Esophagus squamous epithelium (tissue), 5 donors: ENCODE measurements at regions not wholly inside any gene's neighbourhood (a gene's known extent, or its start where the extent isn't known, plus 50 kb on each side); places are given as distances from the start of the nearest gene placed in this dataset.
"Not testable (repeated sequence)": the region's sequence is repeated elsewhere in the genome, so short reads cannot be mapped to it uniquely, and the experiment has no call there.

Source experiments
- DNase-seq: peaks from one replicate; lab custom pipeline; 2025; lab: John Stamatoyannopoulos, UW
- H3K27ac ChIP-seq, 4 donors: fragments of 200-600 bp; sonication (generic); one replicate each; pipeline ENCODE4 v1.5.1; 2016 to 2019; ENCODE audit warnings: mild to moderate bottlenecking in 1 of 4
- H3K27me3 ChIP-seq, 4 donors: fragments of 200-600 bp; sonication (generic); 1 replicate in 3 of 4; 2 replicates in 1 of 4; pipeline versions ENCODE4 v1.5.1 to v1.6.0; 2017 to 2021; ENCODE audit warnings: antibody characterized with exemption in 1 of 4
- H3K36me3 ChIP-seq, 3 donors: fragments of 200-600 bp; sonication (generic); one replicate each; pipeline ENCODE4 v1.5.1; 2016 to 2019
- H3K4me1 ChIP-seq, 3 donors: fragments of 200-600 bp; sonication (generic); one replicate each; pipeline ENCODE4 v1.5.1; 2017 to 2019
- H3K4me3 ChIP-seq, 4 donors: fragments of 200-600 bp; sonication (generic); 1 replicate in 3 of 4; 2 replicates in 1 of 4; pipeline ENCODE4 v1.5.1; 2016 to 2019; ENCODE audit warnings: mild to moderate bottlenecking in 2 of 4, moderate library complexity in 1 of 4
- H3K9me3 ChIP-seq, 3 donors: fragments of 200-600 bp; sonication (generic); one replicate each; pipeline ENCODE4 v1.5.1; 2016 to 2019
- CTCF ChIP-seq, 6 experiments: fragments of 450-650 bp in 4 of 6; fragments of 200-600 bp in 2 of 6; sonication (generic) in 2 of 6; IDR thresholded peaks; one replicate each; pipeline ENCODE4 v1.5.1; 2016 to 2019; ENCODE audit warnings: antibody characterized with exemption in 6 of 6, mild to moderate bottlenecking in 4 of 6, moderate library complexity in 4 of 6
- POLR2A ChIP-seq, 4 donors: fragments of 450-650 bp; IDR thresholded peaks; one replicate each; pipeline ENCODE4 v1.6.1; 2017; ENCODE audit warnings: antibody characterized with exemption in 4 of 4, mild to moderate bottlenecking in 4 of 4, moderate library complexity in 3 of 4
- WGBS, 2 donors: methylation state at CpG; one replicate each; pipeline ENCODE4 v1.1.5; 2018; 5-methylcytosine and 5-hydroxymethylcytosine counted together
- intact Hi-C: fragments of 100-400 bp; cut with DNase I; formaldehyde crosslinking; loops from one replicate; pipeline ENCODE4 v1.15.0; 2022
- donor health status: DM: yes; HTN: yes; CAD: no.

- H3K27me3 ChIP-seq, result no peaks in the 10 kb centered on the region
- no peak overlapping the region for H3K4me3 ChIP-seq
- 83% methylated on average over 7 of the region's 7 CpGs; no CpG with 5 or more reads in 1 of the 2 donors for WGBS, 2 donors
- no peak overlapping the region for H3K27ac ChIP-seq
- intact Hi-C loops, result no loop called here
- TF ChIP-seq CTCF (IDR thresholded peaks at IDR 0.05) (no peak), POLR2A (IDR thresholded peaks at IDR 0.05) (no peak)
- DNase-seq, result no peak
- peaks cover 0 to 5% (median 0%) of the 10 kb centered on the region in 3 donors for H3K9me3 ChIP-seq
- H3K4me1 ChIP-seq, result peaks cover 0 to 5% (median 0%) of the 10 kb centered on the region in 3 donors
- no peaks in the 10 kb centered on the region for H3K36me3 ChIP-seq
These were observed 125.7 kb downstream of the COPRS start for GRCh38 chr17:31733326-31733725.

- H3K9me3 ChIP-seq, intact Hi-C loops, H3K27me3 ChIP-seq, H3K27ac ChIP-seq, H3K4me1 ChIP-seq, DNase-seq, H3K4me3 ChIP-seq, H3K36me3 ChIP-seq: not testable (repeated sequence)
- WGBS, 2 donors, result 89 to 98% methylated on average over 5 of the region's 5 CpGs
These were observed 127.4 kb downstream of the COPRS start for GRCh38 chr17:31731585-31732154.

- intact Hi-C loops, result no loop called here
- H3K27ac ChIP-seq, result no peak overlapping the region
- no peaks in the 10 kb centered on the region for H3K27me3 ChIP-seq
- H3K4me1 ChIP-seq, result peaks cover 0 to under 1% (median 0%) of the 10 kb centered on the region in 3 donors
- H3K4me3 ChIP-seq, result no peak overlapping the region
- DNase-seq, result no peak
- 71% methylated on average over 2 of the region's 3 CpGs; no CpG with 5 or more reads in 1 of the 2 donors for WGBS, 2 donors
- H3K36me3 ChIP-seq, result no peaks in the 10 kb centered on the region
- peaks cover 0 to 5% (median 0%) of the 10 kb centered on the region in 3 donors for H3K9me3 ChIP-seq
- TF ChIP-seq CTCF (IDR thresholded peaks at IDR 0.05) (no peak), POLR2A (IDR thresholded peaks at IDR 0.05) (no peak)
These were observed 127.9 kb downstream of the COPRS start for GRCh38 chr17:31731118-31731517.

GRCh38 chr17:31726980-31727427, 132.0 kb downstream of the COPRS start:
- no peak overlapping the region for H3K27ac ChIP-seq
- peaks cover 0 to 5% (median 0%) of the 10 kb centered on the region in 3 donors for H3K9me3 ChIP-seq
- no peak for DNase-seq
- peaks cover 0 to 2% (median 0%) of the 10 kb centered on the region in 3 donors for H3K4me1 ChIP-seq
- 53 to 54% methylated on average over 4 of the region's 4 CpGs for WGBS, 2 donors
- H3K4me3 ChIP-seq, result no peak overlapping the region
- H3K27me3 ChIP-seq, result no peaks in the 10 kb centered on the region
- intact Hi-C loops, result no loop called here
- H3K36me3 ChIP-seq, result no peaks in the 10 kb centered on the region
- TF ChIP-seq CTCF (IDR thresholded peaks at IDR 0.05) (no peak), POLR2A (IDR thresholded peaks at IDR 0.05) (no peak)

- no peak overlapping the region for H3K27ac ChIP-seq
- intact Hi-C loops, result no loop called here
- no peaks in the 10 kb centered on the region for H3K9me3 ChIP-seq
- 65 to 81% methylated on average over 2 to 4 of the region's 8 CpGs for WGBS, 2 donors
- H3K27me3 ChIP-seq, result no peaks in the 10 kb centered on the region
- no peaks in the 10 kb centered on the region for H3K36me3 ChIP-seq
- no peak for DNase-seq
- H3K4me3 ChIP-seq, result no peak overlapping the region
- TF ChIP-seq POLR2A (IDR thresholded peaks at IDR 0.05), result no peak
- TF ChIP-seq CTCF (IDR thresholded peaks at IDR 0.05), result no peak
- H3K4me1 ChIP-seq, result peaks cover 0 to 5% (median 0%) of the 10 kb centered on the region in 3 donors
These were observed 134.4 kb downstream of the COPRS start for GRCh38 chr17:31724619-31725018.
